GM04503 (cell line): ENCODE measurements at regions not wholly inside any gene's neighbourhood (a gene's known extent, or its start where the extent isn't known, plus 50 kb on each side); places are given as distances from the start of the nearest gene placed in this dataset.

Source experiments
- DNase-seq: peaks from one replicate; pipeline ENCODE4 v3.0.0-alpha.2; 2012; ENCODE audit warnings: low read depth

- DNase-seq = no peak
These were observed 129.0 kb downstream of the ICE1 start for GRCh38 chr5:5551499-5551898.

- DNase-seq = no peak
These were observed 123.9 kb downstream of the ICE1 start for GRCh38 chr5:5546408-5546807.

GRCh38 chr5:5544094-5544663, 121.7 kb downstream of the ICE1 start:
- no peak for DNase-seq

GRCh38 chr5:5542654-5543053, 120.2 kb downstream of the ICE1 start:
- no peak for DNase-seq

- no peak for DNase-seq
These were observed 117.6 kb downstream of the ICE1 start for GRCh38 chr5:5540065-5540464.
